Activated B cell treated with CpG ODN at 0.5 μM for 24 hours (primary cell): ENCODE measurements at regions not wholly inside any gene's neighbourhood (a gene's known extent, or its start where the extent isn't known, plus 50 kb on each side); places are given as distances from the start of the nearest gene placed in this dataset.
A peak's percentile ranks its signal among the peaks of the same experiment; 100 is the strongest.

Source experiments
- ATAC-seq: fragments of 200-7000 bp; cut with Tn5 transposase; one replicate; pipeline ENCODE4 v1.10.0; 2021; ENCODE audit warnings: low read depth, mild to moderate bottlenecking, moderate library complexity
- CTCF ChIA-PET: fragments of 350-600 bp; sonication (Branson Sonifier 250); formaldehyde crosslinking; loops from one replicate; lab custom pipeline; 2021; ENCODE audit warnings: antibody characterized with exemption; lab: Charles Lee
- POLR2A ChIA-PET: fragments of 350-600 bp; sonication (Branson Sonifier 250); formaldehyde crosslinking; loops from one replicate; lab custom pipeline; 2021; ENCODE audit warnings: antibody characterized with exemption; lab: Charles Lee
- DNase-seq: peaks from one replicate; pipeline ENCODE4 v3.0.0; 2022
- H3K27ac Mint-ChIP-seq: one replicate; pipeline ENCODE4 v1.8.0; 2020; ENCODE audit warnings: mixed read lengths
- H3K27me3 Mint-ChIP-seq: one replicate; pipeline ENCODE4 v1.8.0; 2021; ENCODE audit warnings: mixed read lengths
- H3K36me3 Mint-ChIP-seq: one replicate; pipeline ENCODE4 v1.8.0; 2021; ENCODE audit warnings: low read depth, mixed read lengths
- H3K4me1 Mint-ChIP-seq: one replicate; pipeline ENCODE4 v1.8.0; 2021; ENCODE audit warnings: mixed read lengths
- H3K4me3 Mint-ChIP-seq: one replicate; pipeline ENCODE4 v1.8.0; 2020; ENCODE audit warnings: mild to moderate bottlenecking, mixed read lengths
- H3K9me3 Mint-ChIP-seq: one replicate; pipeline ENCODE4 v1.8.0; 2020; ENCODE audit warnings: mixed read lengths
- intact Hi-C: fragments of 100-400 bp; cut with micrococcal nuclease; formaldehyde crosslinking; loops from one replicate; pipeline ENCODE4 v1.15.1; 2024
- TF ChIP-seq, protein P1 (sequence below): fragments of 200-600 bp; IDR thresholded peaks from one replicate; pipeline ENCODE4 v1.8.0; 2022; ENCODE audit warnings: antibody characterized with exemption, mild to moderate bottlenecking

GRCh38 chr1:198086051-198086745 is 70.6 kb upstream of the NEK7 start:
- H3K4me1 Mint-ChIP-seq: no peaks in the 10 kb centered on the region
- H3K9me3 Mint-ChIP-seq: no peaks in the 10 kb centered on the region
- no peaks in the 10 kb centered on the region for H3K36me3 Mint-ChIP-seq
- H3K27ac Mint-ChIP-seq: no peak overlapping the region
- ATAC-seq (no peak), DNase-seq (no peak)
- POLR2A ChIA-PET: interaction anchor here (0.6 kb wide), 1 partner anchor 328 kb away, joined by 3 read pairs; no protein-coding TSS in a partner anchor
- TF ChIP-seq, protein P1, sequence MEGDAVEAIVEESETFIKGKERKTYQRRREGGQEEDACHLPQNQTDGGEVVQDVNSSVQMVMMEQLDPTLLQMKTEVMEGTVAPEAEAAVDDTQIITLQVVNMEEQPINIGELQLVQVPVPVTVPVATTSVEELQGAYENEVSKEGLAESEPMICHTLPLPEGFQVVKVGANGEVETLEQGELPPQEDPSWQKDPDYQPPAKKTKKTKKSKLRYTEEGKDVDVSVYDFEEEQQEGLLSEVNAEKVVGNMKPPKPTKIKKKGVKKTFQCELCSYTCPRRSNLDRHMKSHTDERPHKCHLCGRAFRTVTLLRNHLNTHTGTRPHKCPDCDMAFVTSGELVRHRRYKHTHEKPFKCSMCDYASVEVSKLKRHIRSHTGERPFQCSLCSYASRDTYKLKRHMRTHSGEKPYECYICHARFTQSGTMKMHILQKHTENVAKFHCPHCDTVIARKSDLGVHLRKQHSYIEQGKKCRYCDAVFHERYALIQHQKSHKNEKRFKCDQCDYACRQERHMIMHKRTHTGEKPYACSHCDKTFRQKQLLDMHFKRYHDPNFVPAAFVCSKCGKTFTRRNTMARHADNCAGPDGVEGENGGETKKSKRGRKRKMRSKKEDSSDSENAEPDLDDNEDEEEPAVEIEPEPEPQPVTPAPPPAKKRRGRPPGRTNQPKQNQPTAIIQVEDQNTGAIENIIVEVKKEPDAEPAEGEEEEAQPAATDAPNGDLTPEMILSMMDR: no peak
- peaks cover 8% of the 10 kb centered on the region for H3K27me3 Mint-ChIP-seq
- no peak overlapping the region for H3K4me3 Mint-ChIP-seq
- CTCF ChIA-PET: interaction anchor here (0.8 kb wide), 1 partner anchor 272 kb away, joined by 3 read pairs; no protein-coding TSS in a partner anchor
- intact Hi-C loops: loop anchor here (5.0 to 10.0 kb wide), 2 partner anchors 191 to 1029 kb away; no protein-coding TSS in a partner anchor

DNA sequence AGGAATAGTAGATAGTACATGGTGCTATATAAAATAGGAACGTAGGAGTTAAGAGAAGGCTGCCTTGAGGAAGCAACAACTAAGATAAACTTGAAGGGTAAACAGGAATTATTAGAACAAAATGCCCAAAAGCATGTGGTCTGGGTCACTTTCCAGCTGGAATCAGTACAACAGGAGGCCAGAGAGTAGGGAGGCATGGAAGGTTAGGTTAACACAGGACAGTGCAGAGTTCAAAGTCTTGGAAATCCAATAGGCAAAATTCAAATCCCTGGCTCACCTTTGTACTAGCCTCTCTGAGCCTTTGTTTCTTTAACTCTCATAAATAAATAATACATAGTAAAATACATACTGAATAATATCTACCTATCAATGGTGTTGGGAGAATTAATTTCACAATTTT is 69.0 kb upstream of the NEK7 start:
- POLR2A ChIA-PET: no interaction called here
- no peak overlapping the region for H3K27ac Mint-ChIP-seq
- no peaks in the 10 kb centered on the region for H3K36me3 Mint-ChIP-seq
- TF ChIP-seq, protein P1: no peak
- peaks cover 6% of the 10 kb centered on the region for H3K27me3 Mint-ChIP-seq
- ATAC-seq (no peak), DNase-seq (no peak)
- intact Hi-C loops: loop anchor here (1.0 to 10.0 kb wide), 6 partner anchors 69 to 1027 kb away; partner anchors contain the start of gene NEK7
- CTCF ChIA-PET: interaction anchor here (0.6 to 1.8 kb wide), 7 partner anchors 13 to 562 kb away, joined by 3 to 7 read pairs (median 3); no protein-coding TSS in a partner anchor
- H3K4me3 Mint-ChIP-seq: no peak overlapping the region
- H3K9me3 Mint-ChIP-seq: no peaks in the 10 kb centered on the region
- no peaks in the 10 kb centered on the region for H3K4me1 Mint-ChIP-seq

GRCh38 chr1:198088360-198089071 is 68.3 kb upstream of the NEK7 start:
- Mint-ChIP-seq H3K27ac (no peak overlapping the region), H3K4me3 (no peak overlapping the region), H3K9me3 (no peaks in the 10 kb centered on the region), H3K27me3 (peaks cover 6% of the 10 kb centered on the region), H3K4me1 (no peaks in the 10 kb centered on the region), H3K36me3 (no peaks in the 10 kb centered on the region)
- ATAC-seq: peak; percentile 42
- POLR2A ChIA-PET: no interaction called here
- CTCF ChIA-PET: interaction anchor here (0.6 to 1.8 kb wide), 9 partner anchors 13 to 598 kb away, joined by 3 to 7 read pairs (median 3); no protein-coding TSS in a partner anchor
- TF ChIP-seq, protein P1: no peak
- intact Hi-C loops: loop anchor here (1.0 to 10.0 kb wide), 6 partner anchors 68 to 1026 kb away; partner anchors contain the start of gene NEK7
- DNase-seq: no peak

DNA sequence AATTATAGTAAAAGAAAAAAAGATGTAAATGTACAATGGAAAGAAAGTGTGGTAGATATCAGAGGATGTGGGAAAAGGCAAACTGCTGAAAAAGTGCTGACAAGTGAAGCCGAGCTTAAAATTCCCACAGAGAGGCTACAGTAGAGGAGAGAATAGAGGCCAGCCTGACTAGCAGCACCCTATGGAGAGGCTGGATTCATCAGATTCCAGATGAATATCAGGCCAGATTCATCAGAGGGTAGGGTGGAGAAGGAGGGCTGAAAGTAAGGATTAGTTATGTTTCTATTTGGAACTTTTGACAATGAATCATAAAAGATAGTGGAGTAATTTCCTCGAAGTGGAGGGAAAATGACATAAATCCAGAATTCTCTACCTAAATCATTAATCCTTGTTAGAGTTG is 60.4 kb upstream of the NEK7 start:
- ChIA-PET POLR2A (no interaction called here), CTCF (no interaction called here)
- ATAC-seq (no peak), DNase-seq (no peak)
- no peaks in the 10 kb centered on the region for H3K27me3 Mint-ChIP-seq
- no peak overlapping the region for H3K4me3 Mint-ChIP-seq
- no peak overlapping the region for H3K27ac Mint-ChIP-seq
- no peaks in the 10 kb centered on the region for H3K4me1 Mint-ChIP-seq
- TF ChIP-seq, protein P1: no peak
- intact Hi-C loops: no loop called here
- no peaks in the 10 kb centered on the region for H3K9me3 Mint-ChIP-seq
- no peaks in the 10 kb centered on the region for H3K36me3 Mint-ChIP-seq

DNA sequence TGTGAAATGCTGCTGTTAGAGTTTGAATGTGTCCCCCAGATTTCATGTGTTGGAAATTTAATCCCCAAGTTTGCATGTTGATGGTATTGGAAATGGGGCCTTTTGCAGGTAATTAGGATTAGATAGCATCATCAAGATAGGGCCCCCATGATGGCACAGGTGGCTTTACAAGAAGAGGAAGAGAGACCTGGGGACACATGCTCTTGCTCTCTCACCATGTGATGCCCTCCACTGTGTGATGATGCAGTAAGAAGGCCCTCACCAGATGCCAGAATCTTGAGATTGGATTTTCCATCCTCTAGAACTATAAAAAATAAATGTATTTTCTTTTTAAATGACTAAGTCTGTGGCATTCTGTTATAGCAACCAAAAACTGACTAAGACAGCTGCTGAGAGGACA is 57.0 kb upstream of the NEK7 start:
- CTCF ChIA-PET: no interaction called here
- intact Hi-C loops: no loop called here
- DNase-seq: no peak
- no peaks in the 10 kb centered on the region for H3K27me3 Mint-ChIP-seq
- H3K36me3 Mint-ChIP-seq: no peaks in the 10 kb centered on the region
- no peak overlapping the region for H3K27ac Mint-ChIP-seq
- TF ChIP-seq, protein P1: no peak
- H3K9me3 Mint-ChIP-seq: no peaks in the 10 kb centered on the region
- H3K4me1 Mint-ChIP-seq: no peaks in the 10 kb centered on the region
- ATAC-seq: no peak
- H3K4me3 Mint-ChIP-seq: no peak overlapping the region
- POLR2A ChIA-PET: no interaction called here
